HepG2 (cell line): ENCODE measurements at regions not wholly inside any gene's neighbourhood (a gene's known extent, or its start where the extent isn't known, plus 50 kb on each side); places are given as distances from the start of the nearest gene placed in this dataset.

Source experiments
- ATAC-seq: fragments of 200-7000 bp; cut with Tn5 transposase; 3 replicates; pipeline ENCODE4 v1.9.1; 2020; ENCODE audit warnings: mild to moderate bottlenecking, moderate library complexity
- BruUV-seq: library from RNA; stranded (reverse); fragments of 400-500 nt; replicated peaks from 2 replicates; lab custom pipeline; 2021; lab: Mats Ljungman, UMichigan
- CTCF ChIA-PET: fragments of 300-600 bp; formaldehyde crosslinking; extraction: SDS; loops from one replicate; lab custom pipeline; 2021; ENCODE audit warnings: low total read pairs, inconsistent platforms, low intra/inter-chr PET ratio; lab: Yijun Ruan, JAX
- POLR2A ChIA-PET: fragments of 350-600 bp; sonication (Branson Sonifier 250); formaldehyde crosslinking; loops from one replicate; lab custom pipeline; 2020; ENCODE audit warnings: antibody characterized with exemption, inconsistent platforms; lab: Yijun Ruan, JAX
- DNase-seq: peaks from one replicate; pipeline ENCODE4 v3.0.0-alpha.2; 2015; ENCODE audit warnings: low spot score
- FAIRE-seq: peaks from 3 replicates; lab custom pipeline; 2011; peaks lifted over from hg19 to GRCh38; lab: Jason Lieb, UNC
- H2AFZ ChIP-seq: one replicate; pipeline ENCODE4 v1.6.1; 2011; ENCODE audit warnings: low read length, inconsistent platforms
- H3K27ac ChIP-seq: fragments of 300-600 bp; 3 replicates; pipeline ENCODE4 v1.8.0; 2011; ENCODE audit warnings: mixed run types, mild to moderate bottlenecking, mixed read lengths, low read length, inconsistent platforms; ENCODE audit not compliant: insufficient read depth; ENCODE audit errors: extremely low read length
- H3K27me3 ChIP-seq, 2 experiments: fragments of 200-600 bp in 1 of 2; 2 replicates in 1 of 2; 3 replicates in 1 of 2; pipeline versions ENCODE4 v1.6.0 to v1.8.0; 2011; ENCODE audit warnings: low read length in 2 of 2, mild to moderate bottlenecking in 2 of 2, moderate library complexity in 2 of 2, inconsistent platforms in 1 of 2; ENCODE audit not compliant: insufficient read depth in 2 of 2, control insufficient read depth in 1 of 2
- H3K36me3 ChIP-seq, 2 experiments: fragments of 200-600 bp in 1 of 2; replicated peaks in 1 of 2; 2 replicates in 1 of 2; 3 replicates in 1 of 2; pipeline versions ENCODE4 v1.5.1 to v1.8.0; 2011; ENCODE audit warnings: low read length in 2 of 2, inconsistent platforms in 1 of 2; ENCODE audit not compliant: insufficient read depth in 2 of 2, control insufficient read depth in 1 of 2
- H3K4me1 ChIP-seq: 2 replicates; pipeline ENCODE4 v1.5.1; 2012; ENCODE audit warnings: low read length, inconsistent platforms; ENCODE audit not compliant: insufficient read depth
- H3K4me2 ChIP-seq: 2 replicates; pipeline ENCODE4 v1.6.0; 2011; ENCODE audit warnings: low read depth, low read length, inconsistent platforms
- H3K4me3 ChIP-seq, 3 experiments: fragments of 200-600 bp in 1 of 3; sonication (generic), shearing (Covaris generic) in 1 of 3; replicated peaks in 1 of 3; 2 replicates each; pipeline ENCODE4 v1.5.1; 2011 to 2016; ENCODE audit warnings: low read length in 3 of 3, inconsistent platforms in 2 of 3, low read depth in 2 of 3, mild to moderate bottlenecking in 2 of 3, control low read depth in 1 of 3, mixed read lengths in 1 of 3; ENCODE audit not compliant: insufficient read depth in 1 of 3
- H3K79me2 ChIP-seq: one replicate; pipeline ENCODE4 v1.6.1; 2011; ENCODE audit warnings: low read length, inconsistent platforms; ENCODE audit not compliant: insufficient read depth
- H3K9ac ChIP-seq: 2 replicates; pipeline ENCODE4 v1.6.0; 2011; ENCODE audit warnings: mild to moderate bottlenecking, low read depth, low read length, inconsistent platforms; ENCODE audit not compliant: insufficient read depth
- H3K9me3 ChIP-seq: 2 replicates; pipeline ENCODE4 v1.5.1; 2012; ENCODE audit warnings: mild to moderate bottlenecking, low read length
- H4K20me1 ChIP-seq: 2 replicates; pipeline ENCODE4 v1.6.0; 2011; ENCODE audit warnings: inconsistent platforms, mild to moderate bottlenecking, low read length, moderate library complexity; ENCODE audit not compliant: insufficient read depth
- FOXA1 ChIP-seq, 2 experiments: fragments of 450-650 bp in 1 of 2; sonication (generic) in 1 of 2; formaldehyde crosslinking in 1 of 2; IDR thresholded peaks; 2 replicates each; pipeline versions ENCODE4 v1.4.0 to v1.6.1; 2016 to 2020; ENCODE audit warnings: missing genetic modification reagents in 1 of 2
- GATAD2A ChIP-seq: IDR thresholded peaks from 2 replicates; pipeline ENCODE4 v1.6.1; 2016
- JUNB ChIP-seq: sonication (generic); formaldehyde crosslinking; IDR thresholded peaks from 2 replicates; pipeline ENCODE4 v1.8.0; 2022; ENCODE audit warnings: missing genetic modification reagents, mild to moderate bottlenecking, borderline replicate concordance
- MED1 ChIP-seq: sonication (generic); formaldehyde crosslinking; IDR thresholded peaks from 2 replicates; pipeline ENCODE4 v1.4.0; 2020; ENCODE audit warnings: missing genetic modification reagents
- MEIS2 ChIP-seq: sonication (generic); formaldehyde crosslinking; IDR thresholded peaks from 2 replicates; pipeline ENCODE4 v1.9.0; 2021; ENCODE audit warnings: mild to moderate bottlenecking, missing genetic modification reagents
- MZF1 ChIP-seq: sonication (generic); formaldehyde crosslinking; IDR thresholded peaks from 2 replicates; pipeline ENCODE4 v1.8.1; 2023; ENCODE audit warnings: mild to moderate bottlenecking, missing genetic modification reagents, borderline replicate concordance
- PAX8 ChIP-seq: sonication (generic); formaldehyde crosslinking; IDR thresholded peaks from 2 replicates; pipeline ENCODE4 v1.8.0; 2022; ENCODE audit warnings: mild to moderate bottlenecking, missing genetic modification reagents, borderline replicate concordance
- PHF20 ChIP-seq: sonication (generic); formaldehyde crosslinking; IDR thresholded peaks from 2 replicates; pipeline ENCODE4 v1.5.0; 2020; ENCODE audit warnings: mild to moderate bottlenecking, missing genetic modification reagents
- SCMH1 ChIP-seq: sonication (generic); formaldehyde crosslinking; IDR thresholded peaks from 2 replicates; pipeline ENCODE4 v1.9.0; 2021; ENCODE audit warnings: missing genetic modification reagents, mild to moderate bottlenecking, borderline replicate concordance
- THYN1 ChIP-seq: sonication (generic); formaldehyde crosslinking; IDR thresholded peaks from 2 replicates; pipeline ENCODE4 v1.8.1; 2023; ENCODE audit warnings: low read depth, mild to moderate bottlenecking, moderate library complexity, missing genetic modification reagents, borderline replicate concordance
- ZNF33A ChIP-seq: sonication (generic); formaldehyde crosslinking; IDR thresholded peaks from 2 replicates; pipeline ENCODE4 v1.5.1; 2020; ENCODE audit warnings: missing genetic modification reagents, mild to moderate bottlenecking, moderate library complexity, borderline replicate concordance
- ZNF780A ChIP-seq: sonication (generic); formaldehyde crosslinking; IDR thresholded peaks from 2 replicates; pipeline ENCODE4 v1.8.0; 2022; ENCODE audit warnings: mild to moderate bottlenecking, missing genetic modification reagents, moderate library complexity
- WGBS: methylation state at CpG from one replicate; pipeline ENCODE4 v1.1.6; 2017; ENCODE audit warnings: low lambda C conversion rate; 5-methylcytosine and 5-hydroxymethylcytosine counted together
- in situ Hi-C: cut with HindIII; loops from 2 replicates; pipeline ENCODE4 v1.10.0; 2017; ENCODE audit warnings: low pct_unique_long_range_greater_than_20kb; ENCODE audit not compliant: extremely low pct_ligation_motif_present
- intact Hi-C: fragments of 100-400 bp; cut with micrococcal nuclease; formaldehyde crosslinking; loops from one replicate; pipeline ENCODE4 v1.10.0; 2022; ENCODE audit not compliant: unreplicated experiment
- TF ChIP-seq, protein P1 (sequence below): sonication (generic); formaldehyde crosslinking; IDR thresholded peaks from 2 replicates; pipeline ENCODE4 v1.4.0; 2020; ENCODE audit warnings: mild to moderate bottlenecking, missing genetic modification reagents

GRCh38 chr7:89780291-89780690 lies 374.0 kb upstream of the STEAP1 start:
- H3K79me2 ChIP-seq = no peaks in the 10 kb centered on the region
- CTCF ChIA-PET = no interaction called here
- H3K27me3 ChIP-seq = no peaks in the 10 kb centered on the region
- H4K20me1 ChIP-seq = no peaks in the 10 kb centered on the region
- H3K4me2 ChIP-seq = no peak overlapping the region
- H3K4me1 ChIP-seq = no peaks in the 10 kb centered on the region
- H3K27ac ChIP-seq = no peak overlapping the region
- BruUV-seq = no TSS peak
- 0% methylated on average over 1 of the region's 4 CpGs for WGBS
- no peaks in the 10 kb centered on the region for H3K9me3 ChIP-seq
- intact Hi-C loops (no loop called here), in situ Hi-C loops (no loop called here)
- ATAC-seq (no peak; the same call in 2 of the 3 replicates), DNase-seq (no peak), FAIRE-seq (no peak)
- no peak overlapping the region for H3K9ac ChIP-seq
- POLR2A ChIA-PET = no interaction called here
- H2AFZ ChIP-seq = no peak overlapping the region
- TF ChIP-seq JUNB (CRISPR knock-in tag) (no peak), THYN1 (no peak), SCMH1 (no peak), MED1 (CRISPR knock-in tag) (no peak), MEIS2 (CRISPR knock-in tag) (no peak), ZNF33A (CRISPR knock-in tag) (no peak), PHF20 (no peak), GATAD2A (CRISPR knock-in tag) (no peak), PAX8 (no peak), ZNF780A (CRISPR knock-in tag) (no peak), FOXA1 (IDR thresholded peaks at IDR 0.05) (no peak), FOXA1 (CRISPR knock-in tag; IDR thresholded peaks at IDR 0.05) (no peak), MZF1 (CRISPR knock-in tag) (no peak)
- TF ChIP-seq, protein P1, sequence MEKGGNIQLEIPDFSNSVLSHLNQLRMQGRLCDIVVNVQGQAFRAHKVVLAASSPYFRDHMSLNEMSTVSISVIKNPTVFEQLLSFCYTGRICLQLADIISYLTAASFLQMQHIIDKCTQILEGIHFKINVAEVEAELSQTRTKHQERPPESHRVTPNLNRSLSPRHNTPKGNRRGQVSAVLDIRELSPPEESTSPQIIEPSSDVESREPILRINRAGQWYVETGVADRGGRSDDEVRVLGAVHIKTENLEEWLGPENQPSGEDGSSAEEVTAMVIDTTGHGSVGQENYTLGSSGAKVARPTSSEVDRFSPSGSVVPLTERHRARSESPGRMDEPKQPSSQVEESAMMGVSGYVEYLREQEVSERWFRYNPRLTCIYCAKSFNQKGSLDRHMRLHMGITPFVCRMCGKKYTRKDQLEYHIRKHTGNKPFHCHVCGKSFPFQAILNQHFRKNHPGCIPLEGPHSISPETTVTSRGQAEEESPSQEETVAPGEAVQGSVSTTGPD = no peak
- H3K4me3 ChIP-seq = no peak overlapping the region
- H3K36me3 ChIP-seq = no peaks in the 10 kb centered on the region
